GM20000 (cell line): ENCODE measurements at regions not wholly inside any gene's neighbourhood (a gene's known extent, or its start where the extent isn't known, plus 50 kb on each side); places are given as distances from the start of the nearest gene placed in this dataset.

Source experiments
- DNase-seq: peaks from one replicate; pipeline ENCODE4 v3.0.0; 2012; ENCODE audit warnings: low spot score
- CTCF ChIP-seq: IDR thresholded peaks from 2 replicates; pipeline ENCODE4 v1.5.1; 2012; ENCODE audit warnings: mild to moderate bottlenecking, control low read depth; ENCODE audit errors: extremely low read depth, missing control alignments

- no peak for DNase-seq
- TF ChIP-seq CTCF, result no peak
These were observed 220.2 kb downstream of the SHQ1 start for GRCh38 chr3:72628065-72628464.

GRCh38 chr3:72627271-72627670, 221.0 kb downstream of the SHQ1 start:
- no peak for TF ChIP-seq CTCF
- no peak for DNase-seq

GRCh38 chr3:72625602-72626337, 222.5 kb downstream of the SHQ1 start:
- DNase-seq, result no peak
- no peak for TF ChIP-seq CTCF

GRCh38 chr3:72624656-72625055, 223.6 kb downstream of the SHQ1 start:
- no peak for DNase-seq
- TF ChIP-seq CTCF, result no peak

- no peak for DNase-seq
- no peak for TF ChIP-seq CTCF
These were observed 229.5 kb downstream of the SHQ1 start for GRCh38 chr3:72618739-72619138.

- no peak for DNase-seq
- TF ChIP-seq CTCF, result no peak
These were observed 230.7 kb downstream of the SHQ1 start for GRCh38 chr3:72617424-72618024.

GRCh38 chr3:72615776-72616175, 232.5 kb downstream of the SHQ1 start:
- no peak for DNase-seq
- no peak for TF ChIP-seq CTCF
